ENCODE measurements at regions not wholly inside any gene's neighbourhood (a gene's known extent, or its start where the extent isn't known, plus 50 kb on each side); places are given as distances from the start of the nearest gene placed in this dataset.

- H3K4me1 Mint-ChIP-seq, result peaks cover 9% of the 10 kb centered on the region
- no peak for DNase-seq (ENCODE audit: low spot score)
- ATAC-seq, result no peak
- TF ChIP-seq SOX15 (CRISPR knock-in tag; IDR thresholded peaks at IDR 0.05), result no peak
- peaks cover 10% of the 10 kb centered on the region; the same call in 1 of the 2 replicates for H3K9me3 Mint-ChIP-seq
- no peaks in the 10 kb centered on the region for H3K27me3 Mint-ChIP-seq (ENCODE audit: low read depth)
- ChIA-PET POLR2A (no interaction called here), CTCF (no interaction called here)
- H3K27ac Mint-ChIP-seq, result no peak overlapping the region
- no peaks in the 10 kb centered on the region for H3K36me3 Mint-ChIP-seq
- no peak overlapping the region for H3K4me3 Mint-ChIP-seq
Measured at GRCh38 chr4:125811892-125812291, 497.1 kb downstream of the FAT4 start.

GRCh38 chr4:125826801-125827695, 512.3 kb downstream of the FAT4 start:
- CTCF ChIA-PET, result no interaction called here
- POLR2A ChIA-PET, result no interaction called here
- Mint-ChIP-seq H3K4me3 (no peak overlapping the region), H3K27ac (no peak overlapping the region), H3K4me1 (no peaks in the 10 kb centered on the region), H3K9me3 (no peaks in the 10 kb centered on the region), H3K36me3 (no peaks in the 10 kb centered on the region), H3K27me3 (ENCODE audit: low read depth) (no peaks in the 10 kb centered on the region)
- DNase-seq (ENCODE audit: low spot score) (no peak), ATAC-seq (no peak)
- TF ChIP-seq OVOL2 (CRISPR knock-in tag; IDR thresholded peaks at IDR 0.05; ENCODE audit: borderline replicate concordance) (no peak), ZNF263 (CRISPR knock-in tag; IDR thresholded peaks at IDR 0.05; ENCODE audit: low read depth) (no peak), ELF4 (CRISPR knock-in tag; IDR thresholded peaks at IDR 0.05; ENCODE audit: low read depth) (no peak), IRF2 (CRISPR knock-in tag; IDR thresholded peaks at IDR 0.05; ENCODE audit: borderline replicate concordance, low read depth) (no peak), ZNF138 (CRISPR knock-in tag; conservative IDR thresholded peaks at IDR 0.05) (no peak), NR2C2 (CRISPR knock-in tag; IDR thresholded peaks at IDR 0.05) (no peak), PREB (CRISPR knock-in tag; IDR thresholded peaks at IDR 0.05; ENCODE audit: borderline replicate concordance) (no peak), ARID4B (CRISPR knock-in tag; IDR thresholded peaks at IDR 0.05; ENCODE audit: borderline replicate concordance) (no peak), FOXK1 (CRISPR knock-in tag; IDR thresholded peaks at IDR 0.05) (no peak), E2F5 (CRISPR knock-in tag; IDR thresholded peaks at IDR 0.05) (no peak), NFYB (CRISPR knock-in tag; conservative IDR thresholded peaks at IDR 0.05; ENCODE audit: low read depth) (no peak), GABPB1 (CRISPR knock-in tag; IDR thresholded peaks at IDR 0.05) (no peak), MXD4 (CRISPR knock-in tag; IDR thresholded peaks at IDR 0.05; ENCODE audit: borderline replicate concordance) (no peak), ESRRA (CRISPR knock-in tag; IDR thresholded peaks at IDR 0.05; ENCODE audit: borderline replicate concordance) (no peak), JAZF1 (CRISPR knock-in tag; IDR thresholded peaks at IDR 0.05) (no peak), TP53 (CRISPR knock-in tag; IDR thresholded peaks at IDR 0.05) (no peak), RELA (CRISPR knock-in tag; IDR thresholded peaks at IDR 0.05; ENCODE audit: borderline replicate concordance) (no peak), FOXP1 (CRISPR knock-in tag; IDR thresholded peaks at IDR 0.05; ENCODE audit: borderline replicate concordance) (no peak), CDX4 (CRISPR knock-in tag; IDR thresholded peaks at IDR 0.05; ENCODE audit: borderline replicate concordance) (no peak), CREM (CRISPR knock-in tag; IDR thresholded peaks at IDR 0.05) (no peak)
